ENCODE measurements at regions not wholly inside any gene's neighbourhood (a gene's known extent, or its start where the extent isn't known, plus 50 kb on each side); places are given as distances from the start of the nearest gene placed in this dataset.

DNA sequence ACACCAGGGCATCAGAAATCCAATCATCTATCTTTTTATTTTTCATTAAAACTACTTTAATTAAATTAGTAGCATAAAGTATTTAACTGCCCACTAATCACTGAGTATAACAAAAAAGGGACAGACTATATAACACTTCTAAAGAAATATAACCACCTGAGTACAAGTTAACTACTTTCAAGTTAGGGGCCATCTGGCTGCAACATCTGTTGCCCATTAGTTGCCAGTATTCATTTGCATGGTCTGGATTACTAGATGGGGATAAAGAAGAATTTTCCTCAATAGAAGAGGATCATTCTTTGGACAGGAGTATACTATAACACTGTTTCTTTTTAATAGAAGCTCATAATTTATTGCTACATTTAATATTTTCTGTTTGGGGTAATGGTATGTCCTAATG lies 446.4 kb downstream of the AMY1C start:
- TF ChIP-seq, protein P1, sequence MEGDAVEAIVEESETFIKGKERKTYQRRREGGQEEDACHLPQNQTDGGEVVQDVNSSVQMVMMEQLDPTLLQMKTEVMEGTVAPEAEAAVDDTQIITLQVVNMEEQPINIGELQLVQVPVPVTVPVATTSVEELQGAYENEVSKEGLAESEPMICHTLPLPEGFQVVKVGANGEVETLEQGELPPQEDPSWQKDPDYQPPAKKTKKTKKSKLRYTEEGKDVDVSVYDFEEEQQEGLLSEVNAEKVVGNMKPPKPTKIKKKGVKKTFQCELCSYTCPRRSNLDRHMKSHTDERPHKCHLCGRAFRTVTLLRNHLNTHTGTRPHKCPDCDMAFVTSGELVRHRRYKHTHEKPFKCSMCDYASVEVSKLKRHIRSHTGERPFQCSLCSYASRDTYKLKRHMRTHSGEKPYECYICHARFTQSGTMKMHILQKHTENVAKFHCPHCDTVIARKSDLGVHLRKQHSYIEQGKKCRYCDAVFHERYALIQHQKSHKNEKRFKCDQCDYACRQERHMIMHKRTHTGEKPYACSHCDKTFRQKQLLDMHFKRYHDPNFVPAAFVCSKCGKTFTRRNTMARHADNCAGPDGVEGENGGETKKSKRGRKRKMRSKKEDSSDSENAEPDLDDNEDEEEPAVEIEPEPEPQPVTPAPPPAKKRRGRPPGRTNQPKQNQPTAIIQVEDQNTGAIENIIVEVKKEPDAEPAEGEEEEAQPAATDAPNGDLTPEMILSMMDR (IDR thresholded peaks at IDR 0.05; ENCODE audit: low read depth), result no peak

DNA sequence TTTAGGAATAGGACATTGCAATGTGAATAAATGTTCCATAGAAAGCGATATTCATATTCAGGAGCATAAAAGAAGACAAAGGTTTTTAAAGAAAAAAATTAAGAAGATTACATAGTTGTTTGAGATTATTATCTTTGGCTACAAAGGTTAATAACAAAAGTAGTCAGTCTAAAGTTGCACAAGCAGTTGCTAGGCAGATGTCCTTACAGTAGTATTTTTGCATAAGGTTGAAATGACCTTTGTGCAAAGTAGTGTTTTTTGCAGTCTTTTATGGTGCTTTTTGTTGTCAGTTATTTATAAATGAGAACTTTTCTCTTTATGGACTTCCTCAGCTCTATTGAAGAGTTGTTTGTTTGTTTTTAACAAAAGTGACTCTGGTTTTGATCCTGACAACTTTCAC lies 447.8 kb downstream of the AMY1C start:
- TF ChIP-seq, protein P1 (IDR thresholded peaks at IDR 0.05; ENCODE audit: low read depth), result no peak

DNA sequence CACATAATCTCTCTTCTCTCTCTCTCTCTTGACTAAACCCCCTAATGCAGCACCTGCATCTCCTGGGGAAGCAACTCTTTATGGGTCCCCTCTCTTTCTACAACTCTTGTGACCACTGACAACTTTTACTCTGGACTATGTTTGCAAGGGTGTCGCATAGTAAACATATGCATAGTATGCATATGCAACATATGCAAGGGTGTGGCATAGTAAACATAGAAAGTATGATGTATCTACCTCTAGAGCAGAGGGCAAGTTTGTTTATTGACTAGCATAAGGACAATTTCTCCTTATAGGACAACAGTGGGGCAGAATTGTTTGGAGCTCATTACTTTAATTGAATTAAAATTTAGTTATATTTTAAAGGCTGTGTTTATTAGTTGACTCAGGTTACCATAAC lies 462.5 kb downstream of the AMY1C start:
- TF ChIP-seq, protein P1 (IDR thresholded peaks at IDR 0.05; ENCODE audit: low read depth), result no peak

DNA sequence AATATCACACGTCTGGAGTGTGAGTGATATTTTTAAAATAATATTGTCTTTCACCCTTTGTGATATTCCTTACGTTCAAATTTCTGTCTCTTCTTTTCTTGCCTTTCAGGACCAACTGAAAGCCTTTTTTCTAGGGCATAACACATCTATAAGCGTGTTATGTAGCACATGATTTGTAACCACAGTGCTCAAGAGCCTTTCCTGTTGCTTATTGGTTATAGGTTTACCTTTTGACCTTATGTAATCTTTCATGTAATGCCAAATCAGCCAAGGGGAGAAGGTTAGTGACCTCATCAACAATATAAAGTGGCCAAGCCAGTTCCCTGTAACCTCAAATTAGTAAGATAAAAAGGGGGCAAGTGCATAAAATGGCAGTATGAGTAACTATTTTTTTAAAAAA lies 480.2 kb downstream of the AMY1C start:
- TF ChIP-seq, protein P1 (IDR thresholded peaks at IDR 0.05; ENCODE audit: low read depth), result no peak

DNA sequence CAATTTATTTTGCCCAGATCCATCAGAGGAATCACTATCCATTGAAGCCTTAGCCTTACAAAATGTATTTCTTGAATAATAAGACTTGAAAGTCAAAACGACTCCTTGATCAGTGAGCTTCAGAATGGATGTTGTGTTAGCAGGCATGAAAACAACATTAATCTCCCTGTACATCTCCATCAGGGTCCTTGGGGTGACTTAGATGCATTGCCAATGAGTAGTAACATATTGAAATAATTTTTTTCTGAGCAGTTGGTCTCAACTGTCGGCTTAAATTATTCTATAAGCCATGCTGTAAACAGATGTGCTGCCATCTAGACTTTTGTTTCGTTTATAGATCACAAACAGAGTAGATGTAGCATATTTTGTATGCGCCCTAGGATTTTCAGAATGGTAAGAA lies 482.0 kb downstream of the AMY1C start:
- TF ChIP-seq, protein P1 (IDR thresholded peaks at IDR 0.05; ENCODE audit: low read depth), result no peak

DNA sequence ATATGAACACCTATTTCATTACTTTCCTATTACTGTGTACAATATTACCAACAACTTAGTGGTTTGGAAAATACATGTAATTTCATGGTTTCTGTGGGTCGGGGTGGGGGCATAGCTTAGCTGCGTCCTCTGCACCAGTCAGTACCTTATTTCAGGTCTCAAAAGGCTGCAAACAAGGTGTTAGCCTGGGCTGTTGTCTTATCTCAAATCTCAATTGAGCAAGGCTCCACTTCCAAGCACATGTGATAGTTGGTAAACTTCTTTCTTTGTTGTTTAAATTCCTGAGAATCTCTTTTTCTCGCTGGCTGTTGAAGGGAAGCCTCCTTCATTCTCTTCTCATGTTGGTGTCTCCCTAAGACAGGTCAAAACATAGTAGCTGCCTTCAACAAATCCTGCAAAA lies 485.4 kb downstream of the AMY1C start:
- TF ChIP-seq, protein P1 (IDR thresholded peaks at IDR 0.05; ENCODE audit: low read depth), result no peak

DNA sequence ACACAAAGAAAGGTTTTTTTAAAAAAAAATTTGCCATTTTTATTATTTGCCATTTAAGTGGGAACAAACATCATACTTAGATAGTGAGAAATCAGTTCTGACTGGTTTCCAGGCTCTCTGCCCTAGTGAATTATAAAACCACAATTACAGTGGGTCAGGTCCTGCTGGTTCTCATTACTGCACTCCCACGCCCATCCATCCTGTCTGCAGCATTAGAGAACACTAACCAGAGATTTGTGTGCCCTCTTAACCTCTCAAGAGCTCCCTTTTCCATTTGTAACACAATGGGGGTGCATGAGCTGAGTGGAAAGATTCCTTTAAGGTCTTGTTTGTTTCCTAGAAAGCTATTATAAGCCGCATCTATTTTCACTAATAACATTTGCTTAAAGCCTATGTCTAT lies 489.3 kb downstream of the AMY1C start:
- TF ChIP-seq, protein P1 (IDR thresholded peaks at IDR 0.05; ENCODE audit: low read depth), result no peak
